ENCODE measurements at regions not wholly inside any gene's neighbourhood (a gene's known extent, or its start where the extent isn't known, plus 50 kb on each side); places are given as distances from the start of the nearest gene placed in this dataset.
"Not testable (repeated sequence)": the region's sequence is repeated elsewhere in the genome, so short reads cannot be mapped to it uniquely, and the experiment has no call there.

GRCh38 chr21:15976807-15977206 is 247.0 kb downstream of the USP25 start:
- no peak for DNase-seq (ENCODE audit: extremely low spot score, unreplicated experiment)

GRCh38 chr21:15978215-15978738 is 248.5 kb downstream of the USP25 start:
- H3K4me1 Mint-ChIP-seq (ENCODE audit: unreplicated experiment), result peaks cover 15% of the 10 kb centered on the region
- no peak for DNase-seq (ENCODE audit: extremely low spot score, unreplicated experiment)
- TF ChIP-seq CTCF (conservative IDR thresholded peaks at IDR 0.05), result no peak
- H3K4me3 Mint-ChIP-seq, result no peak overlapping the region
- peaks cover 8% of the 10 kb centered on the region for H3K9me3 Mint-ChIP-seq
- peak overlapping the region; percentile 6 for H3K27ac Mint-ChIP-seq
- H3K36me3 Mint-ChIP-seq, result peaks cover 3% of the 10 kb centered on the region
- no peaks in the 10 kb centered on the region for H3K27me3 Mint-ChIP-seq

More at GRCh38 chr21:15976807-15977206, 247.0 kb downstream of the USP25 start:
- H3K4me1 Mint-ChIP-seq (ENCODE audit: unreplicated experiment), result peaks cover 15% of the 10 kb centered on the region
- no peak overlapping the region for H3K4me3 Mint-ChIP-seq
- peak; percentile 46 for TF ChIP-seq CTCF (conservative IDR thresholded peaks at IDR 0.05)
- peaks cover 8% of the 10 kb centered on the region for H3K9me3 Mint-ChIP-seq
- H3K27ac Mint-ChIP-seq, result no peak overlapping the region
- H3K27me3 Mint-ChIP-seq, result no peaks in the 10 kb centered on the region
- peaks cover 3% of the 10 kb centered on the region for H3K36me3 Mint-ChIP-seq

GRCh38 chr21:15979493-15979892 is 249.7 kb downstream of the USP25 start:
- DNase-seq (ENCODE audit: extremely low spot score, unreplicated experiment); H3K27ac Mint-ChIP-seq; H3K4me3 Mint-ChIP-seq; H3K27me3 Mint-ChIP-seq: not testable (repeated sequence)
- H3K4me1 Mint-ChIP-seq (ENCODE audit: unreplicated experiment), result peaks cover 17% of the 10 kb centered on the region
- peaks cover 20% of the 10 kb centered on the region for H3K9me3 Mint-ChIP-seq
- H3K36me3 Mint-ChIP-seq, result peaks cover 14% of the 10 kb centered on the region

- peaks cover 23% of the 10 kb centered on the region for H3K4me1 Mint-ChIP-seq (ENCODE audit: unreplicated experiment)
- peaks cover 13% of the 10 kb centered on the region for H3K36me3 Mint-ChIP-seq
- H3K4me3 Mint-ChIP-seq, result no peak overlapping the region
- H3K27me3 Mint-ChIP-seq, result no peaks in the 10 kb centered on the region
- no peak for DNase-seq (ENCODE audit: extremely low spot score, unreplicated experiment)
- H3K9me3 Mint-ChIP-seq, result peaks cover 17% of the 10 kb centered on the region
- no peak for TF ChIP-seq CTCF (conservative IDR thresholded peaks at IDR 0.05)
- H3K27ac Mint-ChIP-seq, result peak overlapping the region; percentile 8
Observed at GRCh38 chr21:15986277-15986676, 256.5 kb downstream of the USP25 start.

- no peak for TF ChIP-seq CTCF (conservative IDR thresholded peaks at IDR 0.05)
- Mint-ChIP-seq H3K27me3 (no peaks in the 10 kb centered on the region), H3K4me1 (ENCODE audit: unreplicated experiment) (peaks cover 20% of the 10 kb centered on the region), H3K4me3 (no peak overlapping the region), H3K9me3 (no peaks in the 10 kb centered on the region), H3K36me3 (no peaks in the 10 kb centered on the region), H3K27ac (no peak overlapping the region)
- DNase-seq (ENCODE audit: extremely low spot score, unreplicated experiment), result no peak
Observed at GRCh38 chr21:15992171-15992570, 262.4 kb downstream of the USP25 start.

- no peak overlapping the region for H3K4me3 Mint-ChIP-seq
- H3K36me3 Mint-ChIP-seq, result no peaks in the 10 kb centered on the region
- no peaks in the 10 kb centered on the region for H3K9me3 Mint-ChIP-seq
- H3K27ac Mint-ChIP-seq, result no peak overlapping the region
- TF ChIP-seq CTCF (conservative IDR thresholded peaks at IDR 0.05), result no peak
- DNase-seq (ENCODE audit: extremely low spot score, unreplicated experiment), result no peak
- H3K27me3 Mint-ChIP-seq, result no peaks in the 10 kb centered on the region
- peaks cover 14% of the 10 kb centered on the region for H3K4me1 Mint-ChIP-seq (ENCODE audit: unreplicated experiment)
Observed at GRCh38 chr21:15993951-15994350, 264.2 kb downstream of the USP25 start.

All from type B pancreatic cell (in vitro differentiated cells).